Nucleus accumbens (tissue), 56 donors: ENCODE measurements at regions not wholly inside any gene's neighbourhood (a gene's known extent, or its start where the extent isn't known, plus 50 kb on each side); places are given as distances from the start of the nearest gene placed in this dataset.

Experiments
- DNase-seq, 56 donors: peaks; one replicate each; lab custom pipeline; 2025; lab: John Stamatoyannopoulos, UW

DNA sequence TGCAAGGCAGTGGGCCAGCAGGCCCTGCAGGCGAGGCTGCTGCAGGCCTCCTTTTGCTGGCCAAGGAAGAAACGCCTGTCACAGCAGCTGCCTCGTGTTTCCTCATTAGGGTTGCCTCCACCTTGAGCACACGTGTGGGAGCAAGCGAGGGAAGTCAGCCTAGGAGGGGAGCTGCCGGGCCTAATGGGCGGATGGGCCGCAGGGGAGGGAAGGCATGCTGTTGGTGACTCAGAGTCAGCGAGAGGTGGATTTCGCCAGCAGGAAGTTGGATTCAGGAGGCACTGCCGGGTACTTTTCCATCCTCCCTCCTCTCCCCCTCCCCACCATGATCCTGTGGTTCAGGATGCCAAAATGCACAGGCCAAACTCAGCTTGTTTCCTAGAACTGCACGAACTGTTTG lies 498.7 kb downstream of the METTL15 start:
- no peak for DNase-seq

DNA sequence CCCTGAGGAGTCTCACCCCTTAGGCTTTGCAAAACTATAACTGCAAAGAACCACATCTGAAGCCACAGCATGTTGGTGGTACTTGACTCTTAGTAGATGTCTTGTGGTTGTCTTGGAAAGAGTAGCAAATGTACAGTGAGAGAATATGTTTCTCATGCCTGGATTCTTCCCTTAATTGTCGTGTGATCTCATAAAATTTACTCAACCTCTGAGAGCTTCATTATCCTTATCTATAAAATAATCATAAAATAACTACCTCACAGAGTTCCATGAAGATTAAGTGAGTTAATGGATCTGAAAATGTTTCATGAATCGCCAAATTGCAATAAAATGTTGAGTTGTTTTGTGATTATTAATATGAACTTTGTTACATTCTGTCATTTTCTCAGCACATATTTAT lies 491.5 kb downstream of the METTL15 start:
- DNase-seq, result no peak

DNA sequence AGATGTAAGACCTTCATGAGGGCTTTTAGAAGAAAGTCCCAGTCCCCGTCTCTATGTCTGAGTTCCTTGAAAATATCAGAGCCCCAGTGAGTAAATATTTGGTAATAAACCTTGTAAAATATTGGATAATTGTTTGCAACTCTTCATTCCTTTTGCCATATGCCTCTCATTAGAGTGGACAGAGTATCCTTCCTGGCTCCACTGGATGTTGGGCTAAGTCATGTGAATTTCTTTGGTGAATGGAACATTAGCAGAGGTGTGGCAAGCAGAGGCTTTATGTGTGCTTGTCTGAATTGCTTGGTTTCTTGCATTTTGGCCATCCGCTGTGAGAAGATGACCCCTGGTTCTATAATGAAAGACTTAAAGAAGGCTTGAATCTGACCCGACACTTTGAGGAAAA lies 490.3 kb downstream of the METTL15 start:
- DNase-seq, result no peak

DNA sequence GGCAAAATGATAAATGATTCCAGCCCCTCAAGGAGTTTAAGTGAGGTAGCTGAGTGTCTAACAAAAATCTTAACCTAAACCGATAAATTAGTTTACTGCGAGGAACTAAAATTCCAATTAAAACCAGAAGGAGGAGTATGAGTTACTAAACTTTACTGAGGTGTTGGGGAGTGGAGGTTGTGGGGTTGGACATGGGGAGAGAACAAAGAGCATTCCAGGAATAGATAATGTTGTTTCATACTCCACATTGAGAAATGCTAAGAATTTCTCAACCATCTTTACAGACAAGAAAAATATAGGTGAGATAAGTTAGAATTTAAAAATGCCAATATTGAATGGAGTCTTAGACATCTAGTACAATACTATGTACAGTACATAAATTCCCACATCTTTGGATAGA lies 488.6 kb downstream of the METTL15 start:
- DNase-seq, result no peak

DNA sequence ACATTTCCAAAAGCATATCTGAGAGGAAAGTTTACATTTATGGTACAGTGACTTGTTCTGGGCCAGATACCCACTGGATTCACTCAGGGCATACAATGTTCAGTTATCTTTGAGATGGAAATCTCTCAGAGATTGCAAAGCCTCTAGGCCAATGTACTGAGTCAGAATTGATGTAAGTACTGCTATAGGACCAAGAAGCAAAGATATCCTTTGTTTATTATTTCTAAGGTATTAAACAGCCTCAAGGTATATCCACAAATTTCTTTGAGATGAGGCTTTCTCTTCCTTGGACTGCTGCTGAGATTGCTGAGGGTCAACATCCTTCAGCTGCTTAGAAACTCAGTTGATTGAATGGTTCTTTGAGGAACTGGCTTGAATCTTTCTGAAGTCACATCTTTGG lies 484.0 kb downstream of the METTL15 start:
- DNase-seq, result no peak

DNA sequence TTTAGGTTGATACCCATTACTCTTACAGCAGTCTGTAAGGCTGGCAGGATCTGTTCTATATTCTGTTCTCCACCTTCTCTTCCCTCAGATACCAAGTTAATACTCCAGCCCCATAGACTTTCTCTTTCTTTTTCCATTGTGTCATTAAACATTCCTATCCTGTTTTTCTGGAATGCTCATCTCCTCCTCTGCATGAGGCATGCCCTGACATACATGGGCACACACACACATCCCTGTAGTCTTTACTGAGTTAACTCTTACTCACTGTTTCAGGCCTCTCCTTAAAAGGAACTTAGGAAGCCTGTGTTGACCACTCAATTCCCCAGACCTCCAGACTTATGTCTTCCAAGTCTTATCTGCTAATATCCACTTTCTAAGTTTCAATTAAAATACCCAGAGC lies 476.8 kb downstream of the METTL15 start:
- no peak for DNase-seq

DNA sequence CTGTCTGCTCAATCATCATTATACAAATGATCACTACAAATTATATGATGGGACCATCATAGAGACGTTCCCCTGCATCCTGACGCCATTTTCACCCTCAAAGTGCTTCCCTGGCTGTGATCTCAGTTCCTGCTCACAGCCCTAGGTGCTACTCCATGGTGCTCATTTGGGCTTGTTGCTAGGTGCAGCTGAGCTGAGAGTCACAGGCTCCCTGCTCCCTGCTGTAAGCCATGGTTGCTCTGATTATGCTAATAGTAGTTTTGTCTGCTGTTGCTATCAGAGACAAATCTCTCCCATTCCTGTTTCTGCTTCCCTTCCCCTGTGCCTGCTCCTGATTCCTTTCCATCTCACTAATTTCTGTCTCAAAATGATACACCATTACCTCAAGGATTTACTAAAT lies 474.3 kb downstream of the METTL15 start:
- no peak for DNase-seq

DNA sequence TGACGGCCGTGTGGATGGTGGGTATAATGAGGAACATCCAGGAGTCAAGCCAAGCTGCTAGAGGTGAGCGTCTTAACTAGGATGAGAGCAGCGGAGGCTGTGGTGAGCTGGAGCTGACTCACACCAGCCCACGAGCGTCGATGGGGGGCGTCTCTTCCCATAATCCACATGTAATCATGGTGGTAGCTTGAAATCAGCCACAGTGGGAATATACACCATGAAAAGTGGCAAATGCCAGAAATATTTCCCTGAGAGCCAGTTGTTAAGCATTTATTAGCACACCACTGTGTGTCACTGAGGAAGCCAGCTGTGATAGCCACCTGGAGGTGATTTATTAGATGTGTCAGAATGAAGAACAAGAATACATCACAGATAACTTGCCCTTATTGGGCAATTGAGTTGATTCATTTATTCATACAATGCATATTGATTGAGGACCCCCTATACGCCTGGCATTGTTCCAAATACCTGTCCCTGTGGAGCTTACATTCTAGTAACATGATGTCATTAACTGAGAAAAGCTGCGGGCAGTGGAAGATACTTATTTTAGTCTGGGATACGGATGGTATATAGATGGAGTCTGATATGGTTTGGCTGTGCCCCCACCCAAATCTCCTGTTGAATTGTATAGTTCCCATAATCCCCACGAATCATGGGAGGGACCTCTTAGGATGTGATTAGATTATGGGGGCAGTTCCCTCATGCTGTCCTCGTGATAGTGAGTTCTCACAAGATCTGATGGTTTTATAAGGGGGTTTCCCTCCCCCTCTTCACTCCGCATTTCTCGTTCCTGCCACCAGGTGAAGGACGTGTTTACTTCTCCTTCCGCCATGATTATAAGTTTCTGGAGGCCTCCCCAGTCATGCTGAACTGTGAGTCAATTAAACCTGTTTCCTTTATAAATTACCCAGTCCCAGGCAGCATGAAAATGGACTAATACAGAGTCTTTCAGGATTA lies 473.4 kb downstream of the METTL15 start:
- peak in 1 of 56 donors; percentile 1 for DNase-seq

DNA sequence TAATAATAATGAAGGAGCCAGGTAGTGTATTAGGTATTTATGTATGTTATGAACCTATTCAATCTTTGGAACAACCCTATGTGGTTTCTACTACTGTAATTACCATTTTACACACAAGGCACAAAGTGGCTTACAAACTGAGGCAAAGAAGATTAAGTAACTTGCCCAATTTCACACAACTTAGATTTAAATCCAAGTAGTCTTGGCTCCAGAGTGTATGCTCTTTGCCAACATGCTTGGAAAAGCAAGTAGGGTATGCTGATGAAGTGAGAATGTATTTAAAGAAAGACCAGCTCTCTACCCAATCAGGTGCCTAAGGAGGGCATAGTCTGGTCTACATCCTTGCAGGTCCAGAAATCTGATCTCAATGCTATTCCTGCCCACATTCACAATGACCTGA lies 463.2 kb downstream of the METTL15 start:
- DNase-seq, result no peak

DNA sequence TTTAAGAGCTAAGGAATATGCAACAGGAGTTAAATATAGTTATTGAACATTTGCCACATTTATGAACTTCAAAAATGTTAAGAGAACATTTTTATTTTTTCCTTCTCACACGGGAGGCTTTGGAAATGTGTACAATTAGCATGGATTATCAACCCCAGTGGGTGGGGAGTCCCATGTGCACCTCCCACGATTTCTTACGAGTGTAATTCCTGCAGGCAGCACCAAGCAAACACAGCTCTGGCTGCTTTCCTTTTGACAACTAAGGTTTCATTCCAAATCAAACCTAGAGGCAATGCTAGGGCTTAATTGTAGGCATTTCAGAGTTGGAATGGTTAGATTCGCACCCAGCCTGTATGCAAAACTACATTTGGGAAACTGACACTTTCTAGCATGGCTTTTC lies 460.9 kb downstream of the METTL15 start:
- peak in 11 of 56 donors; percentile 2 to 39 (median 11) for DNase-seq

DNA sequence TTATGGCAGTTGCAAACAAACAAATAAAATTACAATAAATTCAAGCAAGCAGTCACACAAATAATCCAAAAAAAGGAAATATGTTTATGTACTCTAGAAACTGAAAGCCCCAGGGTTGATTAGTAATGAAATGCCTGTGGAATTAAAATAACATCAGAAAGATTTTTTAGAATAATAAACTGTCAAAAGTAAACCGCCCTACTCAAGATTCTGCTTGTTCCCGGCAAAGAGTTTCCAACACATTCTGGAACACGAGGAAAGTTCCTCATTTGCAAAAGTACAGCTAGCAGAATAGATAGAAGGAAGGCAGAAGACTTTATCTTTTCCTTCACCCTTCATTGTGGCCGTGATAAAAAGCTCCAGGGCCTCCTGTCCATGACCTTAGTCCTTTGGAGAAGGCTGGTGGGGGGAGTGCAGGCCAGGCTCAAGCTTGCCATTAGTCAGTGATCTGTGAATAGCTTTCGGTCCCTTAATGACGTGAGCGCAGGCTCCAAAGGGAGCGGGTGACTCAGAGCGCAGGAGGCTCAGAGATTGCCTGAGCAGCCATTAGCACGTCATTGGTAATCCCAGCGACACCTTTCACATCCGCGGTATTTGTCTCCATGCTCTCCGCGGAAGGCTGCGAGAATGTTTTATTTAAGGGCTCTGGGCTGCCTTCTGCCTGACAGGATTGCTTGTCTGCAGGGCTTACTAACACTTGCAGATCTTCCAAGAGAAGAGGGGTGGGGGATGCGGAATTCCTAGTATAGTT lies 458.3 kb downstream of the METTL15 start:
- peak in 42 of 56 donors; percentile 1 to 72 (median 30) for DNase-seq

DNA sequence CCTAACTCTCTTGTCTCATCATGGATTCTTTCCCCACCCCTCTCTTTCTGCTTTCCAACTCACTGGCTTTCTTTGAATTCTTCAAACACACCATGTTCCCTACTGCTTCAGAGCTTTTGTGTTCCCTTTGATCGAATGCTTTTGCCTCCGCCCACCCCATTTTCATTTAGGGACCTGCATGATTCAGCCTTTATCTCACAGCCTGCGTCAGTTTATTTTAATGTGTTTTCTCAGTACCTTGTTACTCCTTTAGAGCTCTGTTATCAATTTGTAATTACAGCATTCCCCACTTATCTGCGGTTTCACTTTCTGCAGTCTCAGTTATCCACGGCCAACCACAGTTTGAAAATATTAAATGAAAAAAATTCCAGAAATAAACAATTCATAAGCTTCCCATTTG lies 451.3 kb downstream of the METTL15 start:
- DNase-seq, result no peak

DNA sequence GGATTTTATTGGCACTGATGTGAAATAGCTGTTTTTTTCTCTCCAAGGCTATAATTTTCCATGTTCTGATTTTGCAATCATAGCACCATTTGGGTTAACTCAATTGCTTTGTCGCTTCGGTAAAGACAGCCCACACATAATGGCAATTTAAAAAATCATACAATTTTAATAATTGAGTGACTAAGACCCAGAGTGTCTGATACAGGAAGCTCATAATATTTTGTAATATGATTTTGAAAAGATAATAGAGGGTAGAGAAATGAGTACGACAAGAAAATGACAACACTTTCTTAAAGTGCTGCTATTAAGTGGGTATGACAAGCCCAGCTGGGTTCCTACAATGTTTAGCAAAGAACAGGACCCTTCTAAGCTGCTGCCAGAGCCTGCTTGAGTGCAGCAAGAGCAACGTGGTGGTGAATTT lies 439.1 kb downstream of the METTL15 start:
- no peak for DNase-seq

DNA sequence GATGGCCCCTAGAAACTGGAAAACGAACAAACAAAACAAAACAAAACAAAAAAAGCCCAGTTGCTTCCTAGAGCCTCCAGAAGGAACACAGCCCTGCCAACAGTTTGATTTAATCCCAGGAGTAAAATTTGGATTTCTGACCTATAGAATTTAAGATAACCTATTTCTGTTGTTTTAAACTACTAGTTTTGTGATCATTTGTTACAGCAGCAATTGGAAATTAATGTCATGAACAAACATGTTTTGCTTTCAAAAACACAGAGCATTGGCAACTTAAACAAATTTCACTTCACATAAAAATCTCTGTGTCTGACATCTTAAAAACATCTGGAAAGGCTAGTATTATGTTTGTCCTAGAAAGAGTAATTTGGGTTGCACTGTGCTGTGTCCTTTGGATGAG lies 437.3 kb downstream of the METTL15 start:
- no peak for DNase-seq

DNA sequence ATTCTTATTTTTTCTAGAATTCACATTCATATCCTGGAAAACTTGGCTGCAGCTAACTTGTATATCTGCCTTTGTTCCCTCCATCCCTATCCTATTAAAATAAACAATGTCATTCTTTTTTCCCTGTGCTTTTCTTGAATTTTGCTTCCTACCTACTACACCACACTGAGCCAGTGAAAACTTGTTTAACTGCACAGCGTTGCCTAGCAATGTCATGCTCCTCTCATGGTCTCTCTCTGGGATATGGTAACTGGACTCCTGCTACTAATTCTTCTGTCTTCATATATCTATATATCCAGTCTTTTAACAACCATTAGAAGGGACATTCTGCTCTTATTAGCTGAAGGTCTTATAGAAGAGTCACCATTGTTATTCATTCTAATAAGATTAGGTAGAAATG lies 434.4 kb downstream of the METTL15 start:
- no peak for DNase-seq

DNA sequence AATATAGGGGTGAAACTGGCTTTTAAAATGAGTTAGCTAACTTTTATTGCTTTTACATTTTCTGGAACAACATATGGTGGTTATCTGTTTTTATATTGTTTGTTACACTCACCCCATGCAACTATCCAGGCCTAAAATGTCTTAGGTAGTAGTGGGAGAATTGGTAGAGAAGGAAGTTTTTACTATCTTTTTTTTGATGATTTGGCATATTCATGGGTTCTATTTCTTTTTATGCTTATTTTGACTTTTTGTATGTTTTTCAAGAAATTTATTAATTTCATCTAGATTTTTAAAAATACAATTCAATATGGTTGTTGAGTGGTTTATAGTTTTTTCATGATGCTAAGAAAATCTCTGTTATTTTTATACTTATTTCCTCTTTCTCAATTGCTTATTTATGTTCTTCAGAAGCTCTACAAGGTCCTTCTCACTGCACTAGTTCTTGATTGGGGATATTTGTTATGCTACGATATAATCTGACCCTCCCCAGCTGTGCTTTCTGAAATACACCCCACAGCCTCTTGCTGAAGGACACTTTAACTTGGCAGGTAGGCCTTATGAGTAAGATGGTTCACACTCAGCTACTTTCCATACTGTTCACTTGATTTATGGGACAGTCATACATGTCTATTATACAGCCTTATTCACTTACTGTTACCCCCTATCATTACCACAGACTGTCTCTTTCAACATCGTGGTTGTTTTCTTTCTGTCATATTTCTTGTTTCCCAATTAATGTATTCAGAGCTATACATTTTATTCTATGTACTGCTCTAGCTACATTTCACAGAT lies 431.2 kb downstream of the METTL15 start:
- DNase-seq, result no peak

DNA sequence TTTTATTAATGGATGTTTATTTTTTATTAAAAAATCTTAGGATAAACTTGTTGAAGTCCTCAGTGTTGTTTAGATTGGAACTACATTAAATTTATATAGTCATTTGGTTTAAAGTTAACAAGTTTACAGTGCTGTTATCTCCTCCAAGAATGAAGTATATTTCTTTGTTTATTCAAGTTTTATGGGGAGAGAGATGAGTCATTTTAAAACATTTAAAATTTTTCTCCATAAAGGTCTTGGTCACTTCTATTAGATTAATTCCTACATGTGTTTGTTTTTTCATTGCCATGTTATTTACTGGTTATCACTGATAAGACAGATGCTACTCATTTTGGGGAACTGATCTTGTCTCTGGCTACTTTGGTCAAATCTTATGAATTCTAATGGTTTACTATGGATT lies 429.6 kb downstream of the METTL15 start:
- no peak for DNase-seq

DNA sequence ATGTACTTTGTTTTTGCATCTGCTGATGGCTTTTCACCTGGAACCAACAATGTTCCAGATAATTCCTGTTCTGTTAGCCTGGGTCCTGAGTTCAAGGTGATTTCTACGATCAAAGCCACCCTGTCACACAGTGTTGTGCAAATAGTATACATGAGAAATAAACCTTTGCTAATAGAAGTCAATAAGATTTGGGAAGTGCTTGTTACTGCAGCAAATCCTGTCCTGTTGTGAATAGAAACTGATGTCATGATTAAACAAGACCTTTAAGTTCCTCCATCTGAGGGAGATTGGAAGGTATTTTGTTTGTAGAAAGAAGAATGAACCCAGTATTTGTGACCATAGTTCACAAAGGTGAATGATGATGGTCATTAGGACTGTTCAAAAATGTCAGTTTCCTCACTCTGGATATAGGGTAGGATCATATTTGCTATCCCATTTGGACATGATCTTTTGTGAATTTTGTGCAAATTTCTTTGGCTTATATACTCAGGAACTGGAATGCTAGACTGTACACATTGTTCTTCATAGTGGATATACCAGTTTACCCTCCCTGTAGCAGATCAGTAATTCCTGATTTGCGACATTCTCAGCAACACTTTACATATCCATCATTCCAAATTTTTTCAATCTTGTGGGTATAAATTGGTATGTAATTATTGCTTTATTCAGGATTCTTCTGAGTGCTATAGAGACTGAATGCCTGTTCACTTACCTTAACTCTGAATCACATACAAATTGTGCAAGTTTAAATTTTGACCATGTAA lies 428.5 kb downstream of the METTL15 start:
- no peak for DNase-seq

DNA sequence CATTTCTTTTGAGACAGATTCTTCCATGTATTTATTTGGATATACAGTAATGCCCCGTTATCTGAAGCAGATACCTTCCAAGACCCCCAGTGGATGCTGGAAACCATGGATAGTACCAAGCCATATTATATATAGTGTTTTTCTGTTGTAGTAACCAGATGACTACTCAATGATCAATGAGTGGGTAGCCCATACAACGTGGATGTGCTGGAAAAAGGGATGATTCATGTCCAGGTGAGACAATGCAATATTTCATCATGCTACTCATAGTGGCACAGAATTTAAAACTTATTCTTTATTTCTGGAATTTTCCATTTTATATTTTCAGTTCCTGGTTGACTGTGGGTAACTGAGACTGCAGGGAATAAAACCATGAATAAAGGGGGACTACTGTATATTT lies 427.5 kb downstream of the METTL15 start:
- no peak for DNase-seq
